ENCODE measurements at regions not wholly inside any gene's neighbourhood (a gene's known extent, or its start where the extent isn't known, plus 50 kb on each side); places are given as distances from the start of the nearest gene placed in this dataset.
A peak's percentile ranks its signal among the peaks of the same experiment; 100 is the strongest.

DNA sequence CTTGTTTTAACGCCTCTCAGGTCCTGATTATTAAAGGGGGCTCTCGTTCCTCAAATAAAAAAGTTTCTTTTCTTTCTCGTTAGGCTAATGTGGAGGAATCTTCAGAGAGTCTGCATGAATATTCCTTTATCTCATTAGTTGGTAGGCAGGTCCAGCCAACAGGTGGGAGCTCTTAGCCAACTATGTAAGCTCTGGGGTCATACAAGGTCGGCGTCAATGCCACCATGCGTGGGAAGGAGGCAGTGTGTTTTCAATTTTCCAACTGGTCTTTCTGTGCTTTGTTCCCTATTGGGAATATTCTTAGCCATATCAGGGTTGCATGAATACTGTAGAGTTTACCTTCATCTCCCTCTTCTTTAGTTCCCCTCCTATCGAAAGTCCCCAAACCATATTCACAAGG is 118.5 kb upstream of the SVIL start:
- Histone ChIP-seq H3K9ac (ENCODE audit: low read length in 3 of 3) (no peak overlapping the region), H3K27ac (ENCODE audit: low read depth in 2 of 2, low read length in 2 of 2) (peak overlapping the region in 1 of 2 donors; percentile 25), H3K4me1 (ENCODE audit: control insufficient read depth in 2 of 3, insufficient read depth in 2 of 3, low read depth in 1 of 3, low read length in 3 of 3) (peaks cover 0 to 20% (median 14%) of the 10 kb centered on the region in 3 donors), H3K4me3 (ENCODE audit: low read length in 3 of 3) (no peak overlapping the region), H3K27me3 (ENCODE audit: control insufficient read depth, insufficient read depth, low read length) (no peaks in the 10 kb centered on the region), H3K9me3 (ENCODE audit: control insufficient read depth in 2 of 3, insufficient read depth in 1 of 3, low read length in 3 of 3) (no peaks in the 10 kb centered on the region), H3K36me3 (ENCODE audit: control insufficient read depth in 2 of 3, insufficient read depth in 3 of 3, low read length in 3 of 3) (no peaks in the 10 kb centered on the region)
- TF ChIP-seq, protein P1, sequence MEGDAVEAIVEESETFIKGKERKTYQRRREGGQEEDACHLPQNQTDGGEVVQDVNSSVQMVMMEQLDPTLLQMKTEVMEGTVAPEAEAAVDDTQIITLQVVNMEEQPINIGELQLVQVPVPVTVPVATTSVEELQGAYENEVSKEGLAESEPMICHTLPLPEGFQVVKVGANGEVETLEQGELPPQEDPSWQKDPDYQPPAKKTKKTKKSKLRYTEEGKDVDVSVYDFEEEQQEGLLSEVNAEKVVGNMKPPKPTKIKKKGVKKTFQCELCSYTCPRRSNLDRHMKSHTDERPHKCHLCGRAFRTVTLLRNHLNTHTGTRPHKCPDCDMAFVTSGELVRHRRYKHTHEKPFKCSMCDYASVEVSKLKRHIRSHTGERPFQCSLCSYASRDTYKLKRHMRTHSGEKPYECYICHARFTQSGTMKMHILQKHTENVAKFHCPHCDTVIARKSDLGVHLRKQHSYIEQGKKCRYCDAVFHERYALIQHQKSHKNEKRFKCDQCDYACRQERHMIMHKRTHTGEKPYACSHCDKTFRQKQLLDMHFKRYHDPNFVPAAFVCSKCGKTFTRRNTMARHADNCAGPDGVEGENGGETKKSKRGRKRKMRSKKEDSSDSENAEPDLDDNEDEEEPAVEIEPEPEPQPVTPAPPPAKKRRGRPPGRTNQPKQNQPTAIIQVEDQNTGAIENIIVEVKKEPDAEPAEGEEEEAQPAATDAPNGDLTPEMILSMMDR (IDR thresholded peaks at IDR 0.05; ENCODE audit: borderline replicate concordance, extremely low read depth, insufficient read depth) = no peak
- FAIRE-seq = no peak
- intact Hi-C loops (cut with DNase I) = no loop called here
- DNase-seq = no peak

DNA sequence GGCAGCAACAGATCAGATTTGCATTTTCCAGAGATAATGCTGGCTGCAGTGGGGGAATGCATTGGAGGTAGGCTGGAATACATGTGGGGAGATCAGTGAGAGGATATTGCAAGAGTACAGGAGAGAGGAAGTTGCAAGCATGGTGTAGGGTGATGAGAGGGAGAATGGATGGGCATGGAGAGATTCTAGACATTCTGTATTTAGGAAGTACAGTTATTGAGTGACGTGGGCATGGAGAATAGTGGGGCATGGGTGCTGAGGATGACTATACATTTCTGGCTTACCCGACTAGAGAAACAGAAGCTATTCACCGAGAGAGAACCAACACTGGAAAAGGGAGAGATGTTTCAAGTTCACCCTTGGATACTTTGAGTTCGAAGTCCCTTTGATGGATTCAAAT is 116.9 kb upstream of the SVIL start:
- Histone ChIP-seq H3K4me3 (ENCODE audit: low read length in 3 of 3) (no peak overlapping the region), H3K27me3 (ENCODE audit: control insufficient read depth, insufficient read depth, low read length) (no peaks in the 10 kb centered on the region), H3K9ac (ENCODE audit: low read length in 3 of 3) (no peak overlapping the region), H3K36me3 (ENCODE audit: control insufficient read depth in 2 of 3, insufficient read depth in 3 of 3, low read length in 3 of 3) (no peaks in the 10 kb centered on the region), H3K4me1 (ENCODE audit: control insufficient read depth in 2 of 3, insufficient read depth in 2 of 3, low read depth in 1 of 3, low read length in 3 of 3) (peaks cover 0 to 6% (median 3%) of the 10 kb centered on the region in 3 donors), H3K9me3 (ENCODE audit: control insufficient read depth in 2 of 3, insufficient read depth in 1 of 3, low read length in 3 of 3) (no peaks in the 10 kb centered on the region), H3K27ac (ENCODE audit: low read depth in 2 of 2, low read length in 2 of 2) (no peak overlapping the region)
- TF ChIP-seq, protein P1 (IDR thresholded peaks at IDR 0.05; ENCODE audit: borderline replicate concordance, extremely low read depth, insufficient read depth) = no peak
- no peak for DNase-seq
- no peak for FAIRE-seq
- intact Hi-C loops (cut with DNase I) = no loop called here

DNA sequence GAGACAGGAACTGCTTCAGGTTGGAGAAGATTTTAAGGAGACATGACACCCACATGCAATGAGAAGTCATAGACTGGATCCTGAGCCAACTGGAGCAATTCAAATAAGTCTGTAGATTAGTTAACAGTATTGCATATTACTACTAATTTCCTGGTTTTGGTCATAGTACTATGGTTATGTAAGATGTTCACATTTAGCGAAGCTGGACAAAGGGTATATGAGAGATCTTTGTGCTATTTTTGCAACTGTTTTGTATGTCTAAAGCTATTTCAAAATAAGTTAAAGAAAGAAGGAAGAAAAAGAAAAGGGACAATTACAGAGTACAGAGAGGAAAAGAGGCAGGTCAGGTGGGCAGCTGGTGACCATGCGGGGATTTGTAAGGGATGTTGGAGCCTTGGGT is 116.5 kb upstream of the SVIL start:
- TF ChIP-seq, protein P1 (IDR thresholded peaks at IDR 0.05; ENCODE audit: borderline replicate concordance, extremely low read depth, insufficient read depth) = no peak
- peaks cover 0 to 6% (median 6%) of the 10 kb centered on the region in 3 donors for H3K4me1 ChIP-seq (ENCODE audit: control insufficient read depth in 2 of 3, insufficient read depth in 2 of 3, low read depth in 1 of 3, low read length in 3 of 3)
- no peak overlapping the region for H3K9ac ChIP-seq (ENCODE audit: low read length in 3 of 3)
- FAIRE-seq (no peak), DNase-seq (no peak)
- H3K4me3 ChIP-seq (ENCODE audit: low read length in 3 of 3) = no peak overlapping the region
- no peaks in the 10 kb centered on the region for H3K36me3 ChIP-seq (ENCODE audit: control insufficient read depth in 2 of 3, insufficient read depth in 3 of 3, low read length in 3 of 3)
- no peaks in the 10 kb centered on the region for H3K27me3 ChIP-seq (ENCODE audit: control insufficient read depth, insufficient read depth, low read length)
- no peak overlapping the region for H3K27ac ChIP-seq (ENCODE audit: low read depth in 2 of 2, low read length in 2 of 2)
- no peaks in the 10 kb centered on the region for H3K9me3 ChIP-seq (ENCODE audit: control insufficient read depth in 2 of 3, insufficient read depth in 1 of 3, low read length in 3 of 3)
- intact Hi-C loops (cut with DNase I) = no loop called here

DNA sequence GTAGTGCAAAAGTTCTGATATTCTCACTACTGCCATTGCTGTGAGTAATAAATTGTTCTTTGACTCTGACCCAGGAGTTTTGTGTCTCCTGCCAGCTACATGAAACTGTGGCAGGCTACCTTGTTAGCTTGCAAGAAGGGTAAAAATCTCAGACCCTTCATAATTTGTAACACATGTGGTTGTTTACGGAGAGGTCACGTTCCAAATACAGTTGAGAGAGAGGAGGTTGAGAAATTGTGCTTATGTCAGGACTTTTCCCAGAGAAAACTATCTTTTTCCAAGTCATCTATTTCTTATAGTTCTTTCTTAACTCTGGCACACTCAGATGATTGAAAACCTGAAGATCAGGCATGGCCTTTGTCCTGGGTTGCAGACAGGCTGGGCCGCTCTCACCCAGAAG is 114.4 kb upstream of the SVIL start:
- TF ChIP-seq, protein P1 (IDR thresholded peaks at IDR 0.05; ENCODE audit: borderline replicate concordance, extremely low read depth, insufficient read depth) = no peak
- Histone ChIP-seq H3K4me3 (ENCODE audit: low read length in 3 of 3) (no peak overlapping the region), H3K4me1 (ENCODE audit: control insufficient read depth in 2 of 3, insufficient read depth in 2 of 3, low read depth in 1 of 3, low read length in 3 of 3) (peaks cover 0 to 6% (median 6%) of the 10 kb centered on the region in 3 donors), H3K9me3 (ENCODE audit: control insufficient read depth in 2 of 3, insufficient read depth in 1 of 3, low read length in 3 of 3) (no peaks in the 10 kb centered on the region), H3K9ac (ENCODE audit: low read length in 3 of 3) (no peak overlapping the region), H3K27me3 (ENCODE audit: control insufficient read depth, insufficient read depth, low read length) (no peaks in the 10 kb centered on the region), H3K27ac (ENCODE audit: low read depth in 2 of 2, low read length in 2 of 2) (no peak overlapping the region), H3K36me3 (ENCODE audit: control insufficient read depth in 2 of 3, insufficient read depth in 3 of 3, low read length in 3 of 3) (no peaks in the 10 kb centered on the region)
- FAIRE-seq = no peak
- DNase-seq = no peak
- intact Hi-C loops (cut with DNase I) = no loop called here

All from kidney (tissue), 13 donors.